ENCODE measurements at regions not wholly inside any gene's neighbourhood (a gene's known extent, or its start where the extent isn't known, plus 50 kb on each side); places are given as distances from the start of the nearest gene placed in this dataset.

- TF ChIP-seq CTCF (conservative IDR thresholded peaks at IDR 0.05; ENCODE audit: low read depth, low read length) (no peak), RAD21 (IDR thresholded peaks at IDR 0.05; ENCODE audit: low read length) (no peak), ELK1 (IDR thresholded peaks at IDR 0.05; ENCODE audit: borderline replicate concordance, low read depth, low read length) (no peak), POLR2A (IDR thresholded peaks at IDR 0.05; ENCODE audit: low read depth, low read length) (no peak), MXI1 (IDR thresholded peaks at IDR 0.05; ENCODE audit: borderline replicate concordance, low read depth, low read length) (no peak), RFX5 (IDR thresholded peaks at IDR 0.05; ENCODE audit: low read depth, low read length) (no peak), USF2 (IDR thresholded peaks at IDR 0.05; ENCODE audit: low read depth, low read length) (no peak), CEBPB (IDR thresholded peaks at IDR 0.05; ENCODE audit: low read depth, low read length) (no peak), MAZ (IDR thresholded peaks at IDR 0.05; ENCODE audit: borderline replicate concordance, low read depth, low read length) (no peak), CHD1 (IDR thresholded peaks at IDR 0.05; ENCODE audit: low read depth, low read length) (no peak)
Measured at GRCh38 chr20:11364736-11365135, 553.0 kb upstream of the BTBD3 start.
